Fibroblast of lung (primary cell): ENCODE measurements at regions not wholly inside any gene's neighbourhood (a gene's known extent, or its start where the extent isn't known, plus 50 kb on each side); places are given as distances from the start of the nearest gene placed in this dataset.
A peak's percentile ranks its signal among the peaks of the same experiment; 100 is the strongest.

Experiments used
- DNase-seq, 2 donors: peaks; one replicate each; pipeline versions ENCODE4 v3.0.0 to v3.0.0-alpha.2; 2010; ENCODE audit warnings: low read depth in 2 of 2
- H2AFZ ChIP-seq: 2 replicates; pipeline ENCODE4 v1.5.1; 2012; ENCODE audit warnings: low read length, control low read depth, inconsistent platforms
- H3K27ac ChIP-seq: 2 replicates; pipeline ENCODE4 v1.5.1; 2011; ENCODE audit warnings: low read length, control low read depth; ENCODE audit not compliant: insufficient read depth
- H3K27me3 ChIP-seq: 2 replicates; pipeline ENCODE4 v1.5.1; 2011; ENCODE audit warnings: mild to moderate bottlenecking, low read length; ENCODE audit not compliant: control insufficient read depth, insufficient read depth
- H3K36me3 ChIP-seq: 2 replicates; pipeline ENCODE4 v1.5.1; 2011; ENCODE audit warnings: low read length; ENCODE audit not compliant: control insufficient read depth, insufficient read depth
- H3K4me1 ChIP-seq: 2 replicates; pipeline ENCODE4 v1.5.1; 2011; ENCODE audit warnings: low read length; ENCODE audit not compliant: control insufficient read depth, insufficient read depth; ENCODE audit errors: extremely low read depth
- H3K4me2 ChIP-seq: 2 replicates; pipeline ENCODE4 v1.5.1; 2011; ENCODE audit warnings: low read length, control low read depth; ENCODE audit not compliant: insufficient read depth; ENCODE audit errors: extremely low read depth
- H3K4me3 ChIP-seq, 4 experiments: fragments of 200-600 bp in 1 of 4; sonication (generic) in 1 of 4; replicated peaks in 1 of 4; 2 replicates each; pipeline ENCODE4 v1.5.1; 2011 to 2016; ENCODE audit warnings: low read length in 4 of 4, low read depth in 3 of 4, mild to moderate bottlenecking in 3 of 4, control low read depth in 2 of 4, inconsistent platforms in 1 of 4, mixed read lengths in 1 of 4; ENCODE audit not compliant: insufficient read depth in 1 of 4; ENCODE audit errors: control extremely low read depth in 1 of 4
- H3K79me2 ChIP-seq: 2 replicates; pipeline ENCODE4 v1.5.1; 2012; ENCODE audit warnings: mild to moderate bottlenecking, low read length, inconsistent platforms; ENCODE audit not compliant: control insufficient read depth, insufficient read depth
- H3K9ac ChIP-seq: 2 replicates; pipeline ENCODE4 v1.5.1; 2011; ENCODE audit warnings: mild to moderate bottlenecking, low read length, control low read depth; ENCODE audit not compliant: insufficient read depth
- H3K9me3 ChIP-seq: 2 replicates; pipeline ENCODE4 v1.5.1; 2012; ENCODE audit warnings: low read depth, low read length; ENCODE audit not compliant: control insufficient read depth, insufficient read depth
- H4K20me1 ChIP-seq: 2 replicates; pipeline ENCODE4 v1.5.1; 2011; ENCODE audit warnings: low read length; ENCODE audit not compliant: control insufficient read depth, insufficient read depth; ENCODE audit errors: extremely low read depth
- EZH2 ChIP-seq: IDR thresholded peaks from 2 replicates; pipeline ENCODE4 v1.5.1; 2012; ENCODE audit warnings: low read length, control low read depth, mild to moderate bottlenecking; ENCODE audit errors: missing control alignments
- TF ChIP-seq, protein P1 (sequence below), 2 donors: IDR thresholded peaks in 1 of 2; conservative IDR thresholded peaks in 1 of 2; 1 replicate in 1 of 2; 2 replicates in 1 of 2; pipeline ENCODE4 v1.5.1; 2011 to 2012; ENCODE audit warnings: low read length in 2 of 2, control low read depth in 1 of 2, inconsistent platforms in 1 of 2, low read depth in 1 of 2, mild to moderate bottlenecking in 1 of 2

DNA sequence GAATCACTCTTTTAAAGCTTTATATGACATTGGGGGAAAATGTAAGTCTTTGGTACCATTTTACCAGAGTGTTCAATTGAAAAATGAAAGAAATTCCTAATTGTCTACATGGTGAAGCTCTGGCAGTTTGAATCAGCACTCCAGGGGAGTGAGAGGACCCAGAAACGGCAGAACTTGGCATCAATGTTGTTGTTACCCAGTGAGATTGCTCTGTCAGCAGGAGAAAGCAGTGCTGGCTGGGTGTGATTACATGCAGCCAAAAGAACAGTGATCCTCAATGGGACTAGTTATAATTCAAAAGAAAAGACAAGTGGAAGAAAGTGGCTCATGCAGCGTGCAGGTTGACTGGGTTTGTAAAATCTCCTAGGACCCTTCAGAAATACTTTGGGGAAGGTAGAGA lies 206.4 kb downstream of the PTPRC start:
- no peak for DNase-seq
- Histone ChIP-seq H3K9ac (no peak overlapping the region), H2AFZ (no peak overlapping the region), H3K27ac (no peak overlapping the region), H3K4me1 (no peaks in the 10 kb centered on the region), H3K36me3 (no peaks in the 10 kb centered on the region), H3K79me2 (no peaks in the 10 kb centered on the region), H3K4me2 (no peak overlapping the region), H3K27me3 (no peaks in the 10 kb centered on the region), H4K20me1 (no peaks in the 10 kb centered on the region), H3K4me3 (no peak overlapping the region), H3K9me3 (no peaks in the 10 kb centered on the region)
- no peak for TF ChIP-seq EZH2
- TF ChIP-seq, protein P1, sequence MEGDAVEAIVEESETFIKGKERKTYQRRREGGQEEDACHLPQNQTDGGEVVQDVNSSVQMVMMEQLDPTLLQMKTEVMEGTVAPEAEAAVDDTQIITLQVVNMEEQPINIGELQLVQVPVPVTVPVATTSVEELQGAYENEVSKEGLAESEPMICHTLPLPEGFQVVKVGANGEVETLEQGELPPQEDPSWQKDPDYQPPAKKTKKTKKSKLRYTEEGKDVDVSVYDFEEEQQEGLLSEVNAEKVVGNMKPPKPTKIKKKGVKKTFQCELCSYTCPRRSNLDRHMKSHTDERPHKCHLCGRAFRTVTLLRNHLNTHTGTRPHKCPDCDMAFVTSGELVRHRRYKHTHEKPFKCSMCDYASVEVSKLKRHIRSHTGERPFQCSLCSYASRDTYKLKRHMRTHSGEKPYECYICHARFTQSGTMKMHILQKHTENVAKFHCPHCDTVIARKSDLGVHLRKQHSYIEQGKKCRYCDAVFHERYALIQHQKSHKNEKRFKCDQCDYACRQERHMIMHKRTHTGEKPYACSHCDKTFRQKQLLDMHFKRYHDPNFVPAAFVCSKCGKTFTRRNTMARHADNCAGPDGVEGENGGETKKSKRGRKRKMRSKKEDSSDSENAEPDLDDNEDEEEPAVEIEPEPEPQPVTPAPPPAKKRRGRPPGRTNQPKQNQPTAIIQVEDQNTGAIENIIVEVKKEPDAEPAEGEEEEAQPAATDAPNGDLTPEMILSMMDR (conservative IDR thresholded peaks at IDR 0.05 in 1 of 2, IDR thresholded peaks at IDR 0.05 in 1 of 2; ENCODE audit: low read depth in 1 of 2, low read length in 2 of 2) = no peak

DNA sequence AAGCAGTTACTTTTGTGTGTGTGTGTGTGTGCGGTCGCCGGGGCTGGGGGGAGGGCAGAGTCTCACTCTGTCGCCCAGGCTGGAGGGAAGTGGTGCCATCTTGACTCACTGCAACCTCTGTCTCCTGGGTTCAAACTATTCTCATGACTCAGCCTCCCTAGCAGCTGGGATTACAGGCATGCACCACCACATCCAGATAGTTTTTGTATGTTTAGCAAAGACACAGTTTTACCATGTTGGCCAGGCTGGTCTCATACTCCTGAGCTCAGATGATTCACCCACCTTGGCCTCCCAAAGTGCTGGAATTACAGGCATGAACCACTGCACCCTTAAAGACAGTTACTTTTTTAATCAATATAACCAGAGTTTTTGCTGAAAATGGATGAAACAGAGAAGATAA lies 207.0 kb downstream of the PTPRC start:
- Histone ChIP-seq H3K4me3 (no peak overlapping the region), H3K79me2 (no peaks in the 10 kb centered on the region), H3K27ac (no peak overlapping the region), H3K9me3 (no peaks in the 10 kb centered on the region), H2AFZ (no peak overlapping the region), H3K4me1 (no peaks in the 10 kb centered on the region), H3K4me2 (no peak overlapping the region), H4K20me1 (no peaks in the 10 kb centered on the region), H3K27me3 (no peaks in the 10 kb centered on the region), H3K36me3 (no peaks in the 10 kb centered on the region), H3K9ac (no peak overlapping the region)
- TF ChIP-seq EZH2 = no peak
- TF ChIP-seq, protein P1 (conservative IDR thresholded peaks at IDR 0.05 in 1 of 2, IDR thresholded peaks at IDR 0.05 in 1 of 2; ENCODE audit: low read depth in 1 of 2, low read length in 2 of 2) = no peak
- peak in 1 of 2 donors; percentile 70 for DNase-seq

DNA sequence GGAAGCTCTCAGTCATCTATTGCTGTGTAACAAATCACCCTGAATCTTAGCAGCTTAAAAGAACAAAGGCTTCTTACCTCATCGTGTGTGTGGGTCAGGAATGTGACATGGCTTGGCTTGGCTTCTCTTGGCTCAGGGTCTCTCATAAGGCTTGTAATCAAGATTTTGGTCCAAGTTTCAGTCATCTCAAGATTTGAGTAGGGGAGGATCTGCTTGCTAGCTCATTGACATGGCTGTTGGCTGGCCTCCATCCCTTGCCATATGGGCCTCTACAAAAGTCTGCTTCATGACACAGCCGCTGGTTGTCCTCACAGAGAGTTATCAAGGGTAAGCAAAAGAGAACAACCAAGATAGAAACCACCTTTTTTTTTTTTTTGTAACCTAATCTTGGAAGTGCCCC lies 207.7 kb downstream of the PTPRC start:
- peak in 1 of 2 donors; percentile 62 for DNase-seq
- no peaks in the 10 kb centered on the region for H3K27me3 ChIP-seq
- no peaks in the 10 kb centered on the region for H4K20me1 ChIP-seq
- no peak overlapping the region for H2AFZ ChIP-seq
- no peak overlapping the region for H3K27ac ChIP-seq
- H3K4me2 ChIP-seq = no peak overlapping the region
- H3K79me2 ChIP-seq = no peaks in the 10 kb centered on the region
- H3K9me3 ChIP-seq = no peaks in the 10 kb centered on the region
- TF ChIP-seq, protein P1 (conservative IDR thresholded peaks at IDR 0.05 in 1 of 2, IDR thresholded peaks at IDR 0.05 in 1 of 2; ENCODE audit: low read depth in 1 of 2, low read length in 2 of 2) = no peak
- no peak for TF ChIP-seq EZH2
- H3K4me3 ChIP-seq = no peak overlapping the region
- no peaks in the 10 kb centered on the region for H3K36me3 ChIP-seq
- no peak overlapping the region for H3K9ac ChIP-seq
- H3K4me1 ChIP-seq = no peaks in the 10 kb centered on the region
